ENCODE measurements at regions not wholly inside any gene's neighbourhood (a gene's known extent, or its start where the extent isn't known, plus 50 kb on each side); places are given as distances from the start of the nearest gene placed in this dataset.
"Not testable (repeated sequence)": the region's sequence is repeated elsewhere in the genome, so short reads cannot be mapped to it uniquely, and the experiment has no call there.

GRCh38 chr14:41225433-41225832 lies 381.2 kb upstream of the LRFN5 start:
- POLR2A ChIA-PET = no interaction called here
- CTCF ChIA-PET = no interaction called here
- no peak for TF ChIP-seq CTCF (IDR thresholded peaks at IDR 0.05; ENCODE audit: control extremely low read depth, extremely low read depth, low read depth, missing control alignments)
- no peak for DNase-seq (ENCODE audit: extremely low spot score)

- no peak for TF ChIP-seq CTCF (IDR thresholded peaks at IDR 0.05; ENCODE audit: control extremely low read depth, extremely low read depth, low read depth, missing control alignments)
- POLR2A ChIA-PET = no interaction called here
- no peak for DNase-seq (ENCODE audit: extremely low spot score)
- CTCF ChIA-PET = no interaction called here
These were observed 384.1 kb upstream of the LRFN5 start for GRCh38 chr14:41222581-41222980.

- DNase-seq (ENCODE audit: extremely low spot score); CTCF ChIA-PET; POLR2A ChIA-PET: not testable (repeated sequence)
These were observed 391.7 kb upstream of the LRFN5 start for GRCh38 chr14:41214978-41215377.

GRCh38 chr14:41201696-41202095 lies 405.0 kb upstream of the LRFN5 start:
- ChIA-PET POLR2A (no interaction called here), CTCF (no interaction called here)
- TF ChIP-seq CTCF (IDR thresholded peaks at IDR 0.05; ENCODE audit: control extremely low read depth, extremely low read depth, low read depth, missing control alignments) = no peak
- no peak for DNase-seq (ENCODE audit: extremely low spot score)

- DNase-seq (ENCODE audit: extremely low spot score) = no peak
- ChIA-PET POLR2A (no interaction called here), CTCF (no interaction called here)
- no peak for TF ChIP-seq CTCF (IDR thresholded peaks at IDR 0.05; ENCODE audit: control extremely low read depth, extremely low read depth, low read depth, missing control alignments)
These were observed 418.8 kb upstream of the LRFN5 start for GRCh38 chr14:41187868-41188267.

GRCh38 chr14:41171045-41171444 lies 435.6 kb upstream of the LRFN5 start:
- ChIA-PET POLR2A (no interaction called here), CTCF (no interaction called here)
- no peak for TF ChIP-seq CTCF (IDR thresholded peaks at IDR 0.05; ENCODE audit: control extremely low read depth, extremely low read depth, low read depth, missing control alignments)
- DNase-seq (ENCODE audit: extremely low spot score) = no peak

GRCh38 chr14:41167040-41167439 lies 439.6 kb upstream of the LRFN5 start:
- DNase-seq (ENCODE audit: extremely low spot score) = no peak
- no peak for TF ChIP-seq CTCF (IDR thresholded peaks at IDR 0.05; ENCODE audit: control extremely low read depth, extremely low read depth, low read depth, missing control alignments)
- ChIA-PET POLR2A (no interaction called here), CTCF (no interaction called here)
